ENCODE measurements at regions not wholly inside any gene's neighbourhood (a gene's known extent, or its start where the extent isn't known, plus 50 kb on each side); places are given as distances from the start of the nearest gene placed in this dataset.
"Not testable (repeated sequence)": the region's sequence is repeated elsewhere in the genome, so short reads cannot be mapped to it uniquely, and the experiment has no call there.

DNA sequence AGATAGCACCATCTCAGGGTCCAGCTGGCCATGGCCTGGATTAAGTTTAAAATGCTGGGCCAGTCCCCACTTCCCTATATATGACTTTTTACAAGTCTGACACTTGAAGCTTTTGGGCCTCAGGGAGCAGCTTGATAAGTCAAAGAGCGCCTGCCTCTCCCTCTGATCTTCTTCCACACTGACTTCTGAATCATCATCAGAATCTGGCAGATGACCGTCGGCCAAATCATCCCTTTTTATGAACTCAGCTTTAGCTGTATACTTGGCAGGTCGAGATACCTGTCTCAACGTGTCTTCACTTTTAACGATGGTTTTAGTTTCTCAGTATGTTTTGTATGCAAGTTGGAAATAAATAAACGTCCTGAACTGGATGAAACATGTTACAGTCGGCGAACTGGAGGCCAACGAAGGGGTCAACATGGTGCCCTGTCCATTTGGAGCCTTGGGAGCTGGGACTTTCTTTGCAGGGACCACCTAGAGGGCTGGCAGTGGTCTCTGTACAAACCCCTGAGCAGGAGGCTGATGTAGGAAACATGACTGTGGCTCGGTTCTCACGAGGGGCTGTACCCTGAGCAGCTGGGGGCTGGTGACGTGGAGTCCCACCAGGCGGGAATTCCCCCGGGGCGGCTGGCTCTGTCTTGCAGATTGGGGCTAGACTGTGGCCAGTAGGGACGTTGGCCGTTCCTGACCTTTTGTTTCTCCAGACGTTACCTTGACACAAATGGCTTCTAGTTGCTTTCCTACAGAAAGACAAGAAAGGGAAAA lies 153.8 kb upstream of the PRKX start:
- TF ChIP-seq SMC3 (IDR thresholded peaks at IDR 0.05); POLR2A (IDR thresholded peaks at IDR 0.05; ENCODE audit: low read length); HMGXB4 (CRISPR knock-in tag; IDR thresholded peaks at IDR 0.05; ENCODE audit: borderline replicate concordance); JUN (IDR thresholded peaks at IDR 0.05); RCOR1 (IDR thresholded peaks at IDR 0.05; ENCODE audit: low read depth, low read length); HDAC2 (IDR thresholded peaks at IDR 0.05); FOSL2 (IDR thresholded peaks at IDR 0.05); FOSL2 (CRISPR knock-in tag; IDR thresholded peaks at IDR 0.05): not testable (repeated sequence)
- TF ChIP-seq, protein P1, sequence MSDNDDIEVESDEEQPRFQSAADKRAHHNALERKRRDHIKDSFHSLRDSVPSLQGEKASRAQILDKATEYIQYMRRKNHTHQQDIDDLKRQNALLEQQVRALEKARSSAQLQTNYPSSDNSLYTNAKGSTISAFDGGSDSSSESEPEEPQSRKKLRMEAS (IDR thresholded peaks at IDR 0.05), result not testable (repeated sequence)
- TF ChIP-seq, protein P2, sequence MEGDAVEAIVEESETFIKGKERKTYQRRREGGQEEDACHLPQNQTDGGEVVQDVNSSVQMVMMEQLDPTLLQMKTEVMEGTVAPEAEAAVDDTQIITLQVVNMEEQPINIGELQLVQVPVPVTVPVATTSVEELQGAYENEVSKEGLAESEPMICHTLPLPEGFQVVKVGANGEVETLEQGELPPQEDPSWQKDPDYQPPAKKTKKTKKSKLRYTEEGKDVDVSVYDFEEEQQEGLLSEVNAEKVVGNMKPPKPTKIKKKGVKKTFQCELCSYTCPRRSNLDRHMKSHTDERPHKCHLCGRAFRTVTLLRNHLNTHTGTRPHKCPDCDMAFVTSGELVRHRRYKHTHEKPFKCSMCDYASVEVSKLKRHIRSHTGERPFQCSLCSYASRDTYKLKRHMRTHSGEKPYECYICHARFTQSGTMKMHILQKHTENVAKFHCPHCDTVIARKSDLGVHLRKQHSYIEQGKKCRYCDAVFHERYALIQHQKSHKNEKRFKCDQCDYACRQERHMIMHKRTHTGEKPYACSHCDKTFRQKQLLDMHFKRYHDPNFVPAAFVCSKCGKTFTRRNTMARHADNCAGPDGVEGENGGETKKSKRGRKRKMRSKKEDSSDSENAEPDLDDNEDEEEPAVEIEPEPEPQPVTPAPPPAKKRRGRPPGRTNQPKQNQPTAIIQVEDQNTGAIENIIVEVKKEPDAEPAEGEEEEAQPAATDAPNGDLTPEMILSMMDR (IDR thresholded peaks at IDR 0.05), result not testable (repeated sequence)
- TF ChIP-seq, protein P3, sequence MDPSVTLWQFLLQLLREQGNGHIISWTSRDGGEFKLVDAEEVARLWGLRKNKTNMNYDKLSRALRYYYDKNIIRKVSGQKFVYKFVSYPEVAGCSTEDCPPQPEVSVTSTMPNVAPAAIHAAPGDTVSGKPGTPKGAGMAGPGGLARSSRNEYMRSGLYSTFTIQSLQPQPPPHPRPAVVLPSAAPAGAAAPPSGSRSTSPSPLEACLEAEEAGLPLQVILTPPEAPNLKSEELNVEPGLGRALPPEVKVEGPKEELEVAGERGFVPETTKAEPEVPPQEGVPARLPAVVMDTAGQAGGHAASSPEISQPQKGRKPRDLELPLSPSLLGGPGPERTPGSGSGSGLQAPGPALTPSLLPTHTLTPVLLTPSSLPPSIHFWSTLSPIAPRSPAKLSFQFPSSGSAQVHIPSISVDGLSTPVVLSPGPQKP (IDR thresholded peaks at IDR 0.05; ENCODE audit: low read depth, low read length), result not testable (repeated sequence)

Measured in A549 (cell line).